Thyroid gland (tissue), 4 donors: ENCODE measurements at regions not wholly inside any gene's neighbourhood (a gene's known extent, or its start where the extent isn't known, plus 50 kb on each side); places are given as distances from the start of the nearest gene placed in this dataset.

ENCODE experiments used
- POLR2A ChIP-seq, 2 donors: fragments of 450-650 bp; IDR thresholded peaks; one replicate each; pipeline ENCODE4 v1.6.1; 2017; ENCODE audit warnings: antibody characterized with exemption in 2 of 2, mild to moderate bottlenecking in 2 of 2, moderate library complexity in 1 of 2
- TF ChIP-seq, protein P1 (sequence below), 6 experiments: fragments of 200-600 bp in 3 of 6; fragments of 450-650 bp in 3 of 6; sonication (generic) in 3 of 6; IDR thresholded peaks; one replicate each; pipeline ENCODE4 v1.5.1; 2016 to 2019; ENCODE audit warnings: antibody characterized with exemption in 6 of 6, mild to moderate bottlenecking in 2 of 6, inconsistent platforms in 1 of 6, moderate library complexity in 1 of 6

DNA sequence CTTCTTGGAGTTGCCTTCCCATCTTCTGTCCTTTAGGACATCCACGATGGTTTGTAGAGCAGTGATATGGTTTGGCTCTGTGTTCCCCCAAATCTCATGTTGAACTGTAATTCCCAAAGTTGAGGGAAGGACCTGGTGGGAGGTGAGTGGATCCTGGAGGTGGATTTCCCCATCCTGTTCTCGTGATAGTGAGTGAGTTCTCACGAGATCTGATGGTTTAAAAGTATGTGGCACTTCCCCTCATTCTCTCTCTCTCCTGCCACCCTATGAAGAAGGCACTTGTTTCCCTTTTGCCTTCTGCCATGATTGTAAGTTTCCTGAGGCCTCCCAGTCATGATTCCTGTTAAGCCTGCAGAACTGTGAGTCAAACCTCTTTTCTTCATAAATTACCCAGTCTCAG is 99.2 kb downstream of the BRMS1L start:
- TF ChIP-seq, protein P1, sequence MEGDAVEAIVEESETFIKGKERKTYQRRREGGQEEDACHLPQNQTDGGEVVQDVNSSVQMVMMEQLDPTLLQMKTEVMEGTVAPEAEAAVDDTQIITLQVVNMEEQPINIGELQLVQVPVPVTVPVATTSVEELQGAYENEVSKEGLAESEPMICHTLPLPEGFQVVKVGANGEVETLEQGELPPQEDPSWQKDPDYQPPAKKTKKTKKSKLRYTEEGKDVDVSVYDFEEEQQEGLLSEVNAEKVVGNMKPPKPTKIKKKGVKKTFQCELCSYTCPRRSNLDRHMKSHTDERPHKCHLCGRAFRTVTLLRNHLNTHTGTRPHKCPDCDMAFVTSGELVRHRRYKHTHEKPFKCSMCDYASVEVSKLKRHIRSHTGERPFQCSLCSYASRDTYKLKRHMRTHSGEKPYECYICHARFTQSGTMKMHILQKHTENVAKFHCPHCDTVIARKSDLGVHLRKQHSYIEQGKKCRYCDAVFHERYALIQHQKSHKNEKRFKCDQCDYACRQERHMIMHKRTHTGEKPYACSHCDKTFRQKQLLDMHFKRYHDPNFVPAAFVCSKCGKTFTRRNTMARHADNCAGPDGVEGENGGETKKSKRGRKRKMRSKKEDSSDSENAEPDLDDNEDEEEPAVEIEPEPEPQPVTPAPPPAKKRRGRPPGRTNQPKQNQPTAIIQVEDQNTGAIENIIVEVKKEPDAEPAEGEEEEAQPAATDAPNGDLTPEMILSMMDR (IDR thresholded peaks at IDR 0.05) = no peak
- no peak for TF ChIP-seq POLR2A (IDR thresholded peaks at IDR 0.05)
